Hepatocyte (in vitro differentiated cells): ENCODE measurements at regions not wholly inside any gene's neighbourhood (a gene's known extent, or its start where the extent isn't known, plus 50 kb on each side); places are given as distances from the start of the nearest gene placed in this dataset.

Experiments used
- CTCF ChIP-seq: fragments of 200-600 bp; sonication (generic); IDR thresholded peaks from 2 replicates; pipeline ENCODE4 v1.5.1; 2016; ENCODE audit warnings: antibody characterized with exemption, mild to moderate bottlenecking; ENCODE audit not compliant: poor library complexity
- EZH2 ChIP-seq: fragments of 200-600 bp; sonication (generic); IDR thresholded peaks from 2 replicates; pipeline ENCODE4 v1.6.1; 2016; ENCODE audit warnings: antibody characterized with exemption, mild to moderate bottlenecking, borderline replicate concordance
- EZH2phosphoT487 ChIP-seq: fragments of 200-600 bp; sonication (generic); IDR thresholded peaks from one replicate; pipeline ENCODE4 v1.6.1; 2018; ENCODE audit warnings: antibody characterized with exemption, mild to moderate bottlenecking, low read depth, moderate library complexity; ENCODE audit not compliant: unreplicated experiment, severe bottlenecking

GRCh38 chr1:188386666-188387065 is 1557.9 kb downstream of the PLA2G4A start:
- TF ChIP-seq CTCF = no peak
- no peak for TF ChIP-seq EZH2
- TF ChIP-seq EZH2phosphoT487 = no peak
